Loucy (cell line): ENCODE measurements at regions not wholly inside any gene's neighbourhood (a gene's known extent, or its start where the extent isn't known, plus 50 kb on each side); places are given as distances from the start of the nearest gene placed in this dataset.
"Not testable (repeated sequence)": the region's sequence is repeated elsewhere in the genome, so short reads cannot be mapped to it uniquely, and the experiment has no call there.

Experiments used
- H2AFZ ChIP-seq: fragments of 200-600 bp; sonication (generic); 2 replicates; pipeline ENCODE4 v1.6.0; 2016; ENCODE audit warnings: antibody characterized with exemption, mild to moderate bottlenecking, low read length, moderate library complexity
- H3F3A ChIP-seq: fragments of 200-600 bp; 2 replicates; pipeline ENCODE4 v1.6.0; 2016; ENCODE audit warnings: antibody characterized with exemption, low read depth, mild to moderate bottlenecking
- H3K27me3 ChIP-seq: fragments of 200-600 bp; sonication (generic); 2 replicates; pipeline ENCODE4 v1.6.1; 2014; ENCODE audit warnings: low read length, mild to moderate bottlenecking; ENCODE audit not compliant: insufficient read depth, poor library complexity, severe bottlenecking
- H3K36me3 ChIP-seq: fragments of 200-600 bp; sonication (generic); 2 replicates; pipeline ENCODE4 v1.6.1; 2016; ENCODE audit warnings: low read length; ENCODE audit not compliant: insufficient read depth
- H3K4me1 ChIP-seq: fragments of 200-600 bp; sonication (generic); 2 replicates; pipeline ENCODE4 v1.5.1; 2014; ENCODE audit warnings: low read length, mild to moderate bottlenecking; ENCODE audit not compliant: insufficient read depth, poor library complexity, severe bottlenecking
- H3K4me2 ChIP-seq: fragments of 200-600 bp; sonication (generic); 2 replicates; pipeline ENCODE4 v1.6.0; 2014; ENCODE audit warnings: antibody characterized with exemption, low read length, low read depth, mild to moderate bottlenecking; ENCODE audit not compliant: poor library complexity, severe bottlenecking
- H3K4me3 ChIP-seq: fragments of 200-600 bp; sonication (generic); 2 replicates; pipeline ENCODE4 v1.5.1; 2014; ENCODE audit warnings: low read length, mild to moderate bottlenecking, mixed read lengths; ENCODE audit not compliant: poor library complexity, severe bottlenecking
- H3K79me2 ChIP-seq: fragments of 200-600 bp; sonication (generic); 2 replicates; pipeline ENCODE4 v1.6.1; 2014; ENCODE audit warnings: low read length; ENCODE audit not compliant: insufficient read depth
- H3K9ac ChIP-seq: fragments of 200-600 bp; sonication (generic); 2 replicates; pipeline ENCODE4 v1.6.0; 2014; ENCODE audit warnings: mild to moderate bottlenecking, low read depth, low read length, moderate library complexity; ENCODE audit not compliant: poor library complexity, severe bottlenecking
- H3K9me2 ChIP-seq: fragments of 200-600 bp; sonication (generic); replicated peaks from 2 replicates; pipeline ENCODE4 v1.6.1; 2016; ENCODE audit warnings: low read depth, low read length, mixed read lengths
- H3K9me3 ChIP-seq: fragments of 200-600 bp; sonication (generic); 2 replicates; pipeline ENCODE4 v1.6.1; 2014; ENCODE audit warnings: mild to moderate bottlenecking, antibody characterized with exemption, low read length, low read depth; ENCODE audit not compliant: insufficient read depth
- H4K20me1 ChIP-seq: fragments of 200-600 bp; sonication (generic); 2 replicates; pipeline ENCODE4 v1.6.0; 2014; ENCODE audit warnings: antibody characterized with exemption, low read length, mild to moderate bottlenecking; ENCODE audit not compliant: insufficient read depth, poor library complexity, severe bottlenecking
- CTCF ChIP-seq: fragments of 200-600 bp; sonication (generic); conservative IDR thresholded peaks from 2 replicates; pipeline ENCODE4 v1.5.1; 2014; ENCODE audit warnings: mild to moderate bottlenecking, antibody characterized with exemption, low read length
- EZH2phosphoT487 ChIP-seq: fragments of 200-600 bp; IDR thresholded peaks from 2 replicates; pipeline ENCODE4 v1.6.1; 2018; ENCODE audit warnings: antibody characterized with exemption, mild to moderate bottlenecking, moderate library complexity, borderline replicate concordance

DNA sequence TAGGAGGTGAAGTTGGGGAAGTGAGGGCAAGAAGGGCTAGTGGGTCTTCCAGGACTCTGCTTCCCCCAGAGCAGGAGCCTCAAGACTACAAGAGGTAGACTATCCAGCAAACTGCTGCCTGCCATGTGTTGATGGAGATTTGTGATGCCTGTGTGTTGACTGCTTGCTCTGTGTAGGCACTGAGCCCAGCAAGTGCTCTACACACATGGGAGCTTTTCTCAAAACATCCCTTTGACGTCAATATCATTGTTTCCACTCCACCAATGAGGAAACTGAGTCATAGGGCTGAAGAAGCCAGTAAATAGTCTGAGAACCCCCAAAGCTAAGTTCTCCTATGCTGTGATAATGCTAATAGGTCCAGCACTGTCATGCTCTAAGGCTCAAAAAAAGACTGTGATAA lies 207.2 kb upstream of the NFIA start:
- H3K9ac ChIP-seq = no peak overlapping the region
- no peak overlapping the region for H3K4me3 ChIP-seq
- H4K20me1 ChIP-seq = no peaks in the 10 kb centered on the region
- H3K9me3 ChIP-seq = no peaks in the 10 kb centered on the region
- no peaks in the 10 kb centered on the region for H3F3A ChIP-seq
- TF ChIP-seq EZH2phosphoT487 (no peak), CTCF (no peak)
- H2AFZ ChIP-seq = no peak overlapping the region
- H3K9me2 ChIP-seq = no peaks in the 10 kb centered on the region
- no peaks in the 10 kb centered on the region for H3K36me3 ChIP-seq
- no peaks in the 10 kb centered on the region for H3K27me3 ChIP-seq
- H3K4me2 ChIP-seq = no peak overlapping the region
- no peaks in the 10 kb centered on the region for H3K79me2 ChIP-seq
- peaks cover 16% of the 10 kb centered on the region for H3K4me1 ChIP-seq

GRCh38 chr1:60874718-60875117 lies 207.6 kb upstream of the NFIA start:
- no peak overlapping the region for H3K9ac ChIP-seq
- H3F3A ChIP-seq = no peaks in the 10 kb centered on the region
- no peak overlapping the region for H3K4me2 ChIP-seq
- no peaks in the 10 kb centered on the region for H3K9me2 ChIP-seq
- H3K4me3 ChIP-seq = no peak overlapping the region
- H3K27me3 ChIP-seq = no peaks in the 10 kb centered on the region
- H3K36me3 ChIP-seq = no peaks in the 10 kb centered on the region
- TF ChIP-seq CTCF (no peak), EZH2phosphoT487 (no peak)
- H3K79me2 ChIP-seq = no peaks in the 10 kb centered on the region
- H2AFZ ChIP-seq = no peak overlapping the region
- H3K9me3 ChIP-seq = no peaks in the 10 kb centered on the region
- H3K4me1 ChIP-seq = peaks cover 20% of the 10 kb centered on the region
- no peaks in the 10 kb centered on the region for H4K20me1 ChIP-seq

- not testable (repeated sequence) for H3K9me2 ChIP-seq, H3K27me3 ChIP-seq, H3K9me3 ChIP-seq, H3K36me3 ChIP-seq, H3K4me3 ChIP-seq, H2AFZ ChIP-seq, H3F3A ChIP-seq, H3K4me2 ChIP-seq, H4K20me1 ChIP-seq, H3K9ac ChIP-seq, H3K79me2 ChIP-seq
- H3K4me1 ChIP-seq = peaks cover 20% of the 10 kb centered on the region
Measured at GRCh38 chr1:60873396-60873795, 209.0 kb upstream of the NFIA start.

DNA sequence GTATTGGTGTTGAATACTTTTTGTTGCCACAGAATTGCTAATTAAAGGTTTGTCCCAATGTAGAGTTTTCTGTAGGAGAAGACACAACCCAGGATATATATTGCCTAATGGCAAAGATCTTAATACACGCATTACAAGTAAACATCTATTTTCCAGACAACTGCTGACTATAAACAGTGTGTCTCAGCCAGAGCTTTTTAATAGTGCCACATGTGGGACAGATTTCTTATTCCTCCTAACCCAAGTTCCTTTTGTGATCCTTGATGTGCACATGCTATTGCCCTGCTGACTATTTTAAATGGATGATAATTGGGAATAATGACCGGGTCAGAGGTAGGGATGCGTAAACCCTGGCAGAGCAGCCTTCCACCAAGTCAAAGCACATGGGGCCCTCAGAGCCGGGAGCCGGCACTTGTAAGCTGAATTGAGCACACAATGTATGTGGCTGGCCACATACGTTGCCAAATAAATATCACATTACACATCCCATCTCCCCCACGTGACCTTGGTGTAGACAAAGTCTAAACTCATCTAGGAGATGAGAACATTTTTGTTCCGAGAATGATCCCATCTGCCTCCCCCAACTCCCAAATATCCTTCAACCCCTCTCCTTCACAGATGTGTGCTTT lies 209.8 kb upstream of the NFIA start:
- H3K36me3 ChIP-seq = no peaks in the 10 kb centered on the region
- no peaks in the 10 kb centered on the region for H4K20me1 ChIP-seq
- H3F3A ChIP-seq = no peaks in the 10 kb centered on the region
- no peaks in the 10 kb centered on the region for H3K9me3 ChIP-seq
- TF ChIP-seq CTCF (no peak), EZH2phosphoT487 (no peak)
- no peaks in the 10 kb centered on the region for H3K79me2 ChIP-seq
- no peak overlapping the region for H2AFZ ChIP-seq
- no peak overlapping the region for H3K4me2 ChIP-seq
- H3K9me2 ChIP-seq = no peaks in the 10 kb centered on the region
- no peak overlapping the region for H3K4me3 ChIP-seq
- H3K4me1 ChIP-seq = peaks cover 20% of the 10 kb centered on the region
- no peak overlapping the region for H3K9ac ChIP-seq
- no peaks in the 10 kb centered on the region for H3K27me3 ChIP-seq
